ENCODE measurements at regions not wholly inside any gene's neighbourhood (a gene's known extent, or its start where the extent isn't known, plus 50 kb on each side); places are given as distances from the start of the nearest gene placed in this dataset.

GRCh38 chr13:26836626-26837025, 76.0 kb upstream of the GPR12 start:
- Histone ChIP-seq H3K27me3 (peaks cover 6% of the 10 kb centered on the region), H3K9me3 (no peaks in the 10 kb centered on the region), H3K36me3 (no peaks in the 10 kb centered on the region), H3K27ac (no peak overlapping the region), H3K4me3 (no peak overlapping the region), H3K4me1 (no peaks in the 10 kb centered on the region)
- intact Hi-C loops (cut with DNase I; ENCODE audit: low total_unique reads) (no loop called here), in situ Hi-C loops (cut with MboI; ENCODE audit: low pct_ligation_motif_present in 1 of 4, low pct_unique_long_range_greater_than_20kb in 1 of 4, low sequenced_read_pairs in 3 of 4) (no loop called here)
- DNase-seq = no peak
- TF ChIP-seq POLR2AphosphoS5 (IDR thresholded peaks at IDR 0.05) (no peak), POLR2A (IDR thresholded peaks at IDR 0.05) (no peak), EP300 (IDR thresholded peaks at IDR 0.05; ENCODE audit: low read depth) (no peak), CTCF (IDR thresholded peaks at IDR 0.05) (no peak)

GRCh38 chr13:26834646-26835045, 74.1 kb upstream of the GPR12 start:
- WGBS, 2 donors (ENCODE audit: low coverage in 1 of 2) = 24% methylated on average over 4 of the region's 4 CpGs; no CpG with 5 or more reads in 1 of the 2 donors
- H3K27ac ChIP-seq = no peak overlapping the region
- in situ Hi-C loops (cut with MboI; ENCODE audit: low pct_ligation_motif_present in 1 of 4, low pct_unique_long_range_greater_than_20kb in 1 of 4, low sequenced_read_pairs in 3 of 4) = no loop called here

DNA sequence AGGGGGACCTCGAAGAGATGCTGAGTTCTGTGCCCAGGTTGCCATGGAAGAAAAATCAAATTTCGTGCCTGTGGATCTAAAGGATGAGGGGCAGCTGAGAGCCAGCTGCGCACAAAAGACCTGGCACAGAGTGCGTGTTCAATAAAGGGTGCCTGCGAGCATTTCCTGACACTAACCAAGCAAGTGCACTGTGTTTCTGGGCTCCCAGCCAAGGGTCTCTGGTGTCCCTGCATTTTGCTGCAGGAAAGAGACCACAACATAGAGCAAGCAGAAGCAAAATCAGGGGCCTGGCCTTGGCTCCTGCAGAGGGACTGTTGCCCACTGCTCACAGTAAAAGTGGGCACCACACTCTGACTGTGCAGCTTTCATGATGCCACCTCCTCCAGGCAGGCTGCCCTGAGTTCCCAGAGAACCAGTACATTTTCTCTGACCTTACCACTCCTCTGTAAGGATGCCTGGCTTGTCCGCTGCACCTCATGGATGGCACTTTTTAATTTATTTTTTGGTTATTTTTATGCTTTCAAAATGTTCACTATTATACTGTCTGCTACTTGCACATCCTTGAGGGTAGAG, 70.8 kb upstream of the GPR12 start:
- TF ChIP-seq CTCF (IDR thresholded peaks at IDR 0.05) = no peak
- no peak for TF ChIP-seq EP300 (IDR thresholded peaks at IDR 0.05; ENCODE audit: low read depth)
- TF ChIP-seq POLR2A (IDR thresholded peaks at IDR 0.05) = no peak
- TF ChIP-seq POLR2AphosphoS5 (IDR thresholded peaks at IDR 0.05) = no peak
- Histone ChIP-seq H3K27me3 (no peaks in the 10 kb centered on the region), H3K36me3 (no peaks in the 10 kb centered on the region), H3K27ac (no peak overlapping the region), H3K4me1 (no peaks in the 10 kb centered on the region), H3K4me3 (no peak overlapping the region), H3K9me3 (no peaks in the 10 kb centered on the region)
- 49 to 100% methylated on average over 1 to 6 of the region's 6 CpGs for WGBS, 2 donors (ENCODE audit: low coverage in 1 of 2)
- in situ Hi-C loops (cut with MboI; ENCODE audit: low pct_ligation_motif_present in 1 of 4, low pct_unique_long_range_greater_than_20kb in 1 of 4, low sequenced_read_pairs in 3 of 4) (no loop called here), intact Hi-C loops (cut with DNase I; ENCODE audit: low total_unique reads) (no loop called here)
- no peak for DNase-seq

More at GRCh38 chr13:26834646-26835045, 74.1 kb upstream of the GPR12 start:
- no peak for DNase-seq
- H3K36me3 ChIP-seq = no peaks in the 10 kb centered on the region
- H3K27me3 ChIP-seq = no peaks in the 10 kb centered on the region
- no peak overlapping the region for H3K4me3 ChIP-seq
- TF ChIP-seq POLR2AphosphoS5 (IDR thresholded peaks at IDR 0.05) (no peak), CTCF (IDR thresholded peaks at IDR 0.05) (no peak), POLR2A (IDR thresholded peaks at IDR 0.05) (no peak), EP300 (IDR thresholded peaks at IDR 0.05; ENCODE audit: low read depth) (no peak)
- intact Hi-C loops (cut with DNase I; ENCODE audit: low total_unique reads) = no loop called here
- H3K4me1 ChIP-seq = no peaks in the 10 kb centered on the region
- no peaks in the 10 kb centered on the region for H3K9me3 ChIP-seq

DNA sequence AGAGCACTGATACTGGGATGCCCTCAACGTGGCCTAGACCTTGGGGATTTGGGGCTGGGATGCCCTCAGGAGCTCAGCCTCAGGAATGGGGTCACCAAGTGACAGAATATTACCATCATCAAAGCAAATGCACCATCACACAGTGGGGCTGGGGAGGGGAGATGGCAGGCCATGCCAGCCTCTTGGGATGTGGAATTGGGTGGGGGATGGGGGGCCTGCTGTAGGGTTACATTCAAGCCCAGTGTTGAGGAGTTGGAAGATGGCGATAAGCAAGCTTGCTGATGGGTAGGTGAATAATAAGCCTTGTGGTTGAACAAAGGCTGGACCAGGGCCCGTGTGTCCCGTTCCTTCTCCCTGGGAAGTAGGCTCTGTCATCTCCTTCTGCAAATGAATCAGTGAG, 69.1 kb upstream of the GPR12 start:
- Histone ChIP-seq H3K9me3 (no peaks in the 10 kb centered on the region), H3K27ac (no peak overlapping the region), H3K4me3 (no peak overlapping the region), H3K27me3 (no peaks in the 10 kb centered on the region), H3K36me3 (no peaks in the 10 kb centered on the region), H3K4me1 (no peaks in the 10 kb centered on the region)
- DNase-seq = no peak
- TF ChIP-seq CTCF (IDR thresholded peaks at IDR 0.05) (no peak), POLR2A (IDR thresholded peaks at IDR 0.05) (no peak)
- 92 to 100% methylated on average over 1 to 4 of the region's 4 CpGs for WGBS, 2 donors (ENCODE audit: low coverage in 1 of 2)
- intact Hi-C loops (cut with DNase I; ENCODE audit: low total_unique reads) (no loop called here), in situ Hi-C loops (cut with MboI; ENCODE audit: low pct_ligation_motif_present in 1 of 4, low pct_unique_long_range_greater_than_20kb in 1 of 4, low sequenced_read_pairs in 3 of 4) (no loop called here)

Data from transverse colon (tissue), 4 donors.